ENCODE measurements at regions not wholly inside any gene's neighbourhood (a gene's known extent, or its start where the extent isn't known, plus 50 kb on each side); places are given as distances from the start of the nearest gene placed in this dataset.
A peak's percentile ranks its signal among the peaks of the same experiment; 100 is the strongest.

- no peaks in the 10 kb centered on the region for H3K36me3 ChIP-seq
- ATAC-seq, result no peak
- H3K27me3 ChIP-seq, result peaks cover 0 to 40% of the 10 kb centered on the region in 2 donors
- no peaks in the 10 kb centered on the region for H3K4me1 ChIP-seq
- TF ChIP-seq CTCF (IDR thresholded peaks at IDR 0.05), result no peak
- no peaks in the 10 kb centered on the region for H3K9me3 ChIP-seq
- no peak overlapping the region for H3K27ac ChIP-seq
- no peak overlapping the region for H3K4me3 ChIP-seq
- intact Hi-C loops (cut with DNase I), result no loop called here
- DNase-seq, result no peak
Measured at GRCh38 chr21:37987668-37988067, 71.4 kb upstream of the KCNJ6 start.

- no peaks in the 10 kb centered on the region for H3K9me3 ChIP-seq
- H3K27me3 ChIP-seq, result peaks cover 0 to 14% of the 10 kb centered on the region in 2 donors
- ATAC-seq, result no peak
- no peak overlapping the region for H3K27ac ChIP-seq
- no peaks in the 10 kb centered on the region for H3K36me3 ChIP-seq
- no peak for DNase-seq
- no peaks in the 10 kb centered on the region for H3K4me1 ChIP-seq
- no peak overlapping the region for H3K4me3 ChIP-seq
- TF ChIP-seq CTCF (IDR thresholded peaks at IDR 0.05), result no peak
- intact Hi-C loops (cut with DNase I), result no loop called here
Measured at GRCh38 chr21:37993071-37993470, 76.8 kb upstream of the KCNJ6 start.

GRCh38 chr21:37994211-37994610, 78.0 kb upstream of the KCNJ6 start:
- H3K4me3 ChIP-seq, result no peak overlapping the region
- H3K27ac ChIP-seq, result no peak overlapping the region
- ATAC-seq (peak; percentile 53), DNase-seq (peak in 1 of 4 donors; percentile 3)
- intact Hi-C loops (cut with DNase I), result no loop called here
- no peaks in the 10 kb centered on the region for H3K4me1 ChIP-seq
- H3K27me3 ChIP-seq, result peaks cover 0 to 6% of the 10 kb centered on the region in 2 donors
- no peak for TF ChIP-seq CTCF (IDR thresholded peaks at IDR 0.05)
- H3K9me3 ChIP-seq, result no peaks in the 10 kb centered on the region
- H3K36me3 ChIP-seq, result no peaks in the 10 kb centered on the region

GRCh38 chr21:38012672-38013071, 96.4 kb upstream of the KCNJ6 start:
- Histone ChIP-seq H3K36me3 (no peaks in the 10 kb centered on the region), H3K9me3 (no peaks in the 10 kb centered on the region), H3K27me3 (peaks cover 0 to 15% of the 10 kb centered on the region in 2 donors), H3K4me3 (no peak overlapping the region), H3K4me1 (no peaks in the 10 kb centered on the region), H3K27ac (no peak overlapping the region)
- intact Hi-C loops (cut with DNase I), result no loop called here
- ATAC-seq (no peak), DNase-seq (peak in 1 of 4 donors; percentile 2)
- no peak for TF ChIP-seq CTCF (IDR thresholded peaks at IDR 0.05)

GRCh38 chr21:38013741-38014140, 97.5 kb upstream of the KCNJ6 start:
- ATAC-seq, result no peak
- intact Hi-C loops (cut with DNase I), result no loop called here

More at GRCh38 chr21:38013741-38014140, 97.5 kb upstream of the KCNJ6 start:
- no peak for TF ChIP-seq CTCF (IDR thresholded peaks at IDR 0.05)
- Histone ChIP-seq H3K4me3 (no peak overlapping the region), H3K9me3 (no peaks in the 10 kb centered on the region), H3K4me1 (no peaks in the 10 kb centered on the region), H3K36me3 (no peaks in the 10 kb centered on the region), H3K27me3 (peaks cover 0 to 15% of the 10 kb centered on the region in 2 donors), H3K27ac (no peak overlapping the region)
- DNase-seq, result no peak

Measured in left lung (tissue), 4 donors.